ENCODE measurements at regions not wholly inside any gene's neighbourhood (a gene's known extent, or its start where the extent isn't known, plus 50 kb on each side); places are given as distances from the start of the nearest gene placed in this dataset.

DNA sequence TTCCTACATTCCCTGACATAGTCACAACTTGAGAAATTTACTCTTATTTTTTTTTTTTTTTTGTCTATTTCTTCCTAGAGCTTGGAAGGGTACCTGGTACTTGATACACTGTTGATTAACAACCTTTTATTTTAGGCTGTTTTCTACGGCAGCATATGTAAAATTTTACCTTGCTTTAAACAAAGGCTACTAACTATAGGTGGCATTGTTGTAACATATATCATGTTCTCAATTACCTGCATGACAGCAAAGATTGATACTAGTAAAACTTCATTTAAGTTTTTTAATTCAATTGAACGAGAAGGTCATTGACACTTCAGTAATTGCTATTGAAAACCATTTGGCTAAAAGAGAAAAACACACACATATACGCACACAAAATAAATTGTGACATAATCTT lies 238.3 kb upstream of the ESRRG start:
- 26 to 29% methylated on average over 3 of the region's 3 CpGs for WGBS, 2 donors
- no peak overlapping the region for H3K4me3 ChIP-seq (ENCODE audit: low read depth, poor library complexity, severe bottlenecking)
- TF ChIP-seq POLR2A (IDR thresholded peaks at IDR 0.05) = no peak
- TF ChIP-seq, protein P1, sequence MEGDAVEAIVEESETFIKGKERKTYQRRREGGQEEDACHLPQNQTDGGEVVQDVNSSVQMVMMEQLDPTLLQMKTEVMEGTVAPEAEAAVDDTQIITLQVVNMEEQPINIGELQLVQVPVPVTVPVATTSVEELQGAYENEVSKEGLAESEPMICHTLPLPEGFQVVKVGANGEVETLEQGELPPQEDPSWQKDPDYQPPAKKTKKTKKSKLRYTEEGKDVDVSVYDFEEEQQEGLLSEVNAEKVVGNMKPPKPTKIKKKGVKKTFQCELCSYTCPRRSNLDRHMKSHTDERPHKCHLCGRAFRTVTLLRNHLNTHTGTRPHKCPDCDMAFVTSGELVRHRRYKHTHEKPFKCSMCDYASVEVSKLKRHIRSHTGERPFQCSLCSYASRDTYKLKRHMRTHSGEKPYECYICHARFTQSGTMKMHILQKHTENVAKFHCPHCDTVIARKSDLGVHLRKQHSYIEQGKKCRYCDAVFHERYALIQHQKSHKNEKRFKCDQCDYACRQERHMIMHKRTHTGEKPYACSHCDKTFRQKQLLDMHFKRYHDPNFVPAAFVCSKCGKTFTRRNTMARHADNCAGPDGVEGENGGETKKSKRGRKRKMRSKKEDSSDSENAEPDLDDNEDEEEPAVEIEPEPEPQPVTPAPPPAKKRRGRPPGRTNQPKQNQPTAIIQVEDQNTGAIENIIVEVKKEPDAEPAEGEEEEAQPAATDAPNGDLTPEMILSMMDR (IDR thresholded peaks at IDR 0.05) = no peak
- no peak for DNase-seq (ENCODE audit: low spot score in 2 of 2)
- intact Hi-C loops (cut with DNase I; ENCODE audit: low total_unique reads) = no loop called here

DNA sequence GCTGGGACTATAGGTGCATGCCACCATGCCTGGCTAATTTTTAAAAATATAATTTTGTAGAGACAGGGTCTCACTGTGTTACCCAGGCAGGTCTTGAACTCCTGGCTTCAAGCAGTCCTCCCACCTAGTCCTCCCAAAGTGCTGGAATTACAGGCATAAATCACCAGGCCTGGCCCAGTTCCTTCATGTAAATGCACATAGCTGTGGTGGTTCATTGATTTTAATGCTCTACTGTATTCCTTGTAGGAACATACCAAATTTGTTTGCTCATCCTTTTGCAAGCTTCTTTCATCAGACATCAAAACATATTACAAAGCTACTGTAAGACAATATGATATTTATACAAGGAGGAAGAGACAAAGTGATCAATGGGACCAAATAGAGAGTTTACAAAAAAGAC lies 237.5 kb upstream of the ESRRG start:
- no peak for DNase-seq (ENCODE audit: low spot score in 2 of 2)
- TF ChIP-seq POLR2A (IDR thresholded peaks at IDR 0.05) = no peak
- TF ChIP-seq, protein P1 (IDR thresholded peaks at IDR 0.05) = no peak
- H3K4me3 ChIP-seq (ENCODE audit: low read depth, poor library complexity, severe bottlenecking) = no peak overlapping the region
- intact Hi-C loops (cut with DNase I; ENCODE audit: low total_unique reads) = no loop called here

DNA sequence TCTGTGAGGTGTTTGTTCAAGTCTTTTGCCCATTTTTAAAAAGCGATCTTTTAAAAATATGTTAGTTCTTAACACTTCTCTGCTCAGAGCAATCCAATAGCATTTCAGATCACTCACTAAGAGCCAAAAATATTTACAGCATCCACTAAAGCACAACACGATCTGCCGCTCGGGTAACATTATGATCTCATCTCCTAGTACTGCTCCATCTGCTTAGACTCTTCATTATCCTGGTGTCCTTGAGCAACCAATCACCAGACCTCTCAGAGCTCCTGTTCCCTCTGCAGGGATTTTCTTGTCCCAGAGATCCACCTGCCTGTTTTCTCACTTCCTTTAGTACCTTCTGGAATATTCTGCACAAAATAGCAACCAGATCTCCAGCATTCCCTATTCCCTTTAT lies 235.3 kb upstream of the ESRRG start:
- no peak overlapping the region for H3K4me3 ChIP-seq (ENCODE audit: low read depth, poor library complexity, severe bottlenecking)
- TF ChIP-seq, protein P1 (IDR thresholded peaks at IDR 0.05) = no peak
- no peak for TF ChIP-seq POLR2A (IDR thresholded peaks at IDR 0.05)
- 84% methylated on average over 4 of the region's 4 CpGs for WGBS, 2 donors
- DNase-seq (ENCODE audit: low spot score in 2 of 2) = no peak
- intact Hi-C loops (cut with DNase I; ENCODE audit: low total_unique reads) = no loop called here

DNA sequence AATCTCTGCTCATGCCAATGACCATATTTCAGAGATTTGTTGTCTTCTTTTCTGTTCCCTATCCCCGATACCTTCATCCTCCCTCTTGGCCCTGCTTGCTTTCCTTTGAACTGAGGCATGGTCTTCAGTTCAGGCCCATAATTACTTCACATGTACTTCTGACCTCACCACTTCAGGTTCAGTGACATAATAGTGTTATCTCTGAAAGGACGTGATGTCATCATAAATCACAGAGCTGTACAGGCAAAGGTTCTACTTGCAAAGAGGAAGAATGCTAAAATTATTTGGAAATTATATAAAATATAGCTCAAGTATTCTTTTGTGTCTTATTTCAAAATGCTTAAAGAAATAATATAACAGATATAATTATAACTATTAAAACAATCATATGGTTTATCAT lies 230.3 kb upstream of the ESRRG start:
- TF ChIP-seq, protein P1 (IDR thresholded peaks at IDR 0.05) = no peak
- no peak for TF ChIP-seq POLR2A (IDR thresholded peaks at IDR 0.05)
- H3K4me3 ChIP-seq (ENCODE audit: low read depth, poor library complexity, severe bottlenecking) = no peak overlapping the region
- 70 to 77% methylated on average over 2 of the region's 2 CpGs for WGBS, 2 donors

DNA sequence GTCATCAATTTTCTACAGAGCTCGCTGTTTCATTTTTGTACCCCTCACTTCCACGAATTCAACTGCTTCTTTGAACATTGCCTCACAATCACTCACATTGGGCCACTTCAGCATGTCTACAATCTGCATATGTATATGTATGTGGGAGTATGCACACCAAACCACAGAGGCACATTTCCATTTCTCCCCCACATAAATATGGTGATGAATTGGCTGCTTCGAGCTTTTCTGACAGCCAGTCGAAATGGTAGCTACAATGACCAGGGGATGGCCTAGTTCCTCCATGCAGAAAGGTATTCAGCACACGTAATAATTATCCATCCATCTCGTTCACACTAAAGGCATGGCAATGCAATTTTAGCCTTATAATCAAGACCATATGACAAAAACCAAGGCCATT lies 229.6 kb upstream of the ESRRG start:
- intact Hi-C loops (cut with DNase I; ENCODE audit: low total_unique reads) = no loop called here
- no peak overlapping the region for H3K4me3 ChIP-seq (ENCODE audit: low read depth, poor library complexity, severe bottlenecking)
- WGBS, 2 donors = 73% methylated on average over 6 of the region's 6 CpGs
- TF ChIP-seq, protein P1 (IDR thresholded peaks at IDR 0.05) = no peak
- TF ChIP-seq POLR2A (IDR thresholded peaks at IDR 0.05) = no peak
- no peak for DNase-seq (ENCODE audit: low spot score in 2 of 2)

More for the DNA sequence above, 230.3 kb upstream of the ESRRG start:
- intact Hi-C loops (cut with DNase I; ENCODE audit: low total_unique reads) = no loop called here
- DNase-seq (ENCODE audit: low spot score in 2 of 2) = no peak

DNA sequence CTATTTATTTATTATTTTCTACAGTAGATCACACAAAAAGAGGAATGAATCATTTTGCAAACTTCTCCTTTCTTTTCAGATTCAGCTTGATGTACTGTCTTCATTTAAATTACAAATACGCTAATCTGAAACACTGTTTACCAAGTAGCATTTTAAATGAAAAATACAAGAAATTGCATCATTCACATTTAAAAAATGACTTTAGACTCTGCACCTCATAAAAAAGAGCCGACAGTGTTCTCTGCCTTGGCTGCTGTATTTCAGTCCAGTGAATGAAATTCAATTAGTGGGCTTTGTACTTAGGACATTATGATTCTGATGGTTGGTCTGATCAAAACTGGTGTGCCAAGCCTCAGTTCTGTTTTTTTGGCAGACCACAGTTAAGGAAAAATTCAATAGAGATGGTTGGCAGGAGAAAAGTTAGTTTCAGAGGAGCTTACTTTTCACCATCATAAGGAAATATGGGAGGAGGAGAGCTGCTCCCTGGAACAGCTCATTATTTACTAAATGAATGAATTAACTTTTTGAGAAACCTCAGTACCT lies 222.4 kb upstream of the ESRRG start:
- 58 to 61% methylated on average over 2 of the region's 2 CpGs for WGBS, 2 donors

More for the DNA sequence above, 222.4 kb upstream of the ESRRG start:
- DNase-seq (ENCODE audit: low spot score in 2 of 2) = no peak
- H3K4me3 ChIP-seq (ENCODE audit: low read depth, poor library complexity, severe bottlenecking) = no peak overlapping the region
- intact Hi-C loops (cut with DNase I; ENCODE audit: low total_unique reads) = no loop called here
- no peak for TF ChIP-seq POLR2A (IDR thresholded peaks at IDR 0.05)
- TF ChIP-seq, protein P1 (IDR thresholded peaks at IDR 0.05) = no peak
